Hematopoietic multipotent progenitor cell (in vitro differentiated cells): ENCODE measurements at regions not wholly inside any gene's neighbourhood (a gene's known extent, or its start where the extent isn't known, plus 50 kb on each side); places are given as distances from the start of the nearest gene placed in this dataset.

ENCODE experiments used
- DNase-seq, 3 donors: peaks; one replicate each; pipeline ENCODE4 v3.0.0-alpha.2; 2011 to 2015; ENCODE audit warnings: low read depth in 2 of 3, low spot score in 2 of 3

- DNase-seq = no peak
These were observed 498.7 kb downstream of the NXPH1 start for GRCh38 chr7:8931906-8932646.

GRCh38 chr7:8932751-8933150, 499.3 kb downstream of the NXPH1 start:
- no peak for DNase-seq

GRCh38 chr7:8937204-8937603, 503.8 kb downstream of the NXPH1 start:
- DNase-seq = no peak

- DNase-seq = no peak
These were observed 504.8 kb downstream of the NXPH1 start for GRCh38 chr7:8938044-8938805.

- DNase-seq = no peak
These were observed 506.0 kb downstream of the NXPH1 start for GRCh38 chr7:8939446-8939845.

- DNase-seq = no peak
These were observed 530.3 kb downstream of the NXPH1 start for GRCh38 chr7:8963722-8964121.

GRCh38 chr7:8965177-8965576, 531.8 kb downstream of the NXPH1 start:
- no peak for DNase-seq

GRCh38 chr7:8973601-8974000, 540.2 kb downstream of the NXPH1 start:
- no peak for DNase-seq

- no peak for DNase-seq
These were observed 542.3 kb downstream of the NXPH1 start for GRCh38 chr7:8975681-8976080.

- no peak for DNase-seq
These were observed 549.1 kb downstream of the NXPH1 start for GRCh38 chr7:8982338-8982992.

GRCh38 chr7:8985255-8985654, 551.8 kb downstream of the NXPH1 start:
- no peak for DNase-seq

GRCh38 chr7:8988267-8988666, 554.9 kb downstream of the NXPH1 start:
- no peak for DNase-seq

GRCh38 chr7:8991159-8991558, 557.8 kb downstream of the NXPH1 start:
- DNase-seq = no peak

GRCh38 chr7:8998762-8999161, 565.4 kb downstream of the NXPH1 start:
- DNase-seq = no peak

GRCh38 chr7:9013940-9014339, 580.5 kb downstream of the NXPH1 start:
- DNase-seq = no peak

GRCh38 chr7:9017286-9017685, 583.9 kb downstream of the NXPH1 start:
- DNase-seq = no peak

- no peak for DNase-seq
These were observed 589.0 kb downstream of the NXPH1 start for GRCh38 chr7:9022456-9022855.

GRCh38 chr7:9023675-9024294, 590.4 kb downstream of the NXPH1 start:
- no peak for DNase-seq

GRCh38 chr7:9026121-9026520, 592.7 kb downstream of the NXPH1 start:
- DNase-seq = no peak

- no peak for DNase-seq
These were observed 594.6 kb downstream of the NXPH1 start for GRCh38 chr7:9028012-9028411.
